ENCODE measurements at regions not wholly inside any gene's neighbourhood (a gene's known extent, or its start where the extent isn't known, plus 50 kb on each side); places are given as distances from the start of the nearest gene placed in this dataset.
"Not testable (repeated sequence)": the region's sequence is repeated elsewhere in the genome, so short reads cannot be mapped to it uniquely, and the experiment has no call there.

DNA sequence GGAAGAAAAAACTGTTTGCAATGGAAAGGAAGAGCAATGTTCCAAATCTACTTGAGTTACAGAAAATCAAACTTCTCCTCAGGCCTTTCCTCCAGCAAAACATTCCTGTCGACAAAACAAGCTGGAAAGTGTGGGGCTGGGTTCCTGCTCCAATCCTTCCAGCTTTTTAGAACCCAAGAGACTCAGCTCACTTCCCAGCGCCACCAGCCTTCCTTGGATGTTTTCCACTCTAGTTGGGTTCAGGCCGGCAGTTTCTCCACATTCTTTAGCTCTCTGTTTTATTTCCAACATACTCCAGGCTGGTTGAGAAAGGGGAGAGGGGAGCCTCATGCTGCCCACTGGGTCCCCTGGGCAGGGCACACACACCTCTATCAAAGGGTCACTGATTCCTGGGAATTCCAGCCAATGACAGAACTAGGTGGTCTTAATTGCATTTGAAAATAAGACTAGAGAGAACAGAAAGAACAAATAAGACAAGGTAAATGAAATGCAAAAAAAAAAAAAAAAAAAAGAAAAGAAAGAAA lies 287.5 kb upstream of the FRG1 start:
- not testable (repeated sequence) for DNase-seq

DNA sequence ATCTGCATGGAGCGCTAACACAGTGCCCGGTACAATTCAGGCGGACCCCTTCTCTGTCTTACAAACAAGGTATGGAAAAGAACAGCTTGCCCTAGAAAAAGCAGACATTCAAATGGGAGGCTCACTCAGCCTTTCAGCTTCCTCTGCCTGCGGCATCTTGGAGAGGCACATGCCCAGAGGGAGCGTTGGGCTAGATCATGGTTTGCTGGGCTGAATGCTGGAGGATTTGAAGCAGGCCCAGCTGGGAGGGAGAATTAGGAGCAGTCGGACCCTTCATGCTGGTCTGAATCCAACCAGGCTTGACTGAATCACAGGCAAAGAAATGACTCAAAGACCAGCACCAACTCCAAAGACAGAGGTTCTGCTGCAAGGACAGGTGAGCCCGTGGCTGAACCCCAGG lies 286.7 kb upstream of the FRG1 start:
- not testable (repeated sequence) for DNase-seq

DNA sequence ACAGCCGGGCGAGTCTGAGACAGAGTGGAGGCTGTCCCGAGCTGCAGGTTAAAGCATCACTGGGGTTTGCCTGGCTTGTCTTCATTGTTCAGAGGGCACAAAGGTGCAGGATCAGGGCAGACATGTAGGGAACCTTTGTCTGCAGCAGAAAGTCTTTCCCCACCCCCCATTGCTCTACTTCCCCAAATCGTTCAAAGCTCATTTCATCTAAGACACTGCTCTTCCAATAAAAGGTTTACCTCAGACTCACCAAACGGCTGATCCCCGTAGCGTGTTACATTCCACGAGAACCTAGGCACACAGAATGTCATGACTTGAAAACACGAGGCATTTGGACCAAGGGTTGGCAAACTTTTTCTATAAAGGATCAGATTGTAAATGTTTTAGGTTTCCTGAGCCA lies 286.3 kb upstream of the FRG1 start:
- not testable (repeated sequence) for DNase-seq

- DNase-seq, result not testable (repeated sequence)
Measured at GRCh38 chr4:189655817-189656216, 284.9 kb upstream of the FRG1 start.

- no peak for DNase-seq
Measured at GRCh38 chr4:189656641-189657040, 284.0 kb upstream of the FRG1 start.

GRCh38 chr4:189658259-189658658 lies 282.4 kb upstream of the FRG1 start:
- DNase-seq, result not testable (repeated sequence)

- DNase-seq, result not testable (repeated sequence)
Measured at GRCh38 chr4:189658831-189659230, 281.8 kb upstream of the FRG1 start.

GRCh38 chr4:189659287-189659686 lies 281.4 kb upstream of the FRG1 start:
- no peak for DNase-seq

- DNase-seq, result no peak
Measured at GRCh38 chr4:189660722-189661360, 279.8 kb upstream of the FRG1 start.

DNA sequence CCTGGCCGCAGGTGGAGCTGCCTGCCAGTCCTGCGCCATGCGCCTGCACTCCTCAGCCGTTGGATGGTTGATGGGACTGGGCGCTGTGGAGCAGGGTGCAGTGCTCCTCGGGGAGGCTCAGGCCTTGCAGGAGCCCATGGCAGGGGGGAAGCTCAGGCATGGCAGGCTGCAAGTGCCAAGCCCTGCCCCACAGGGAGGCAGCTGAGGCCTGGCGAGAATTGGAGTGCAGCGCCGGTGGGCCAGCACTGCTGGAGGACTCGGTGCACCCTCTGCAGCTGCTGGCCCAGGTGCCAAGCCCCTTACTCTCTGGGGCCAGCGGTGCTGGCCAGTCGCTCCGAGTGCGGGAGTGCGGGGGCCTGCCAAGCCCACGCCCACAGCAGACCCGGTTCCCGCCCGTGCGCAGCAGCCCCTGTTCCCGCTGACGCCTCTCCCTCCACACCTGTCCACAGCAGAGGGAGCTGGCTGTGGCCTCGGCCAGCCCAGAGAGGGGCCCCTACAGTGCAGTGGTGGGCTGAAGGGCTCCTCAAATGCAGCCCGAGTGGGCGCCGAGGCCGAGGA lies 275.9 kb upstream of the FRG1 start:
- DNase-seq, result no peak

- DNase-seq, result not testable (repeated sequence)
Measured at GRCh38 chr4:189665712-189666305, 274.9 kb upstream of the FRG1 start.

GRCh38 chr4:189667386-189667785 lies 273.3 kb upstream of the FRG1 start:
- DNase-seq, result not testable (repeated sequence)

DNA sequence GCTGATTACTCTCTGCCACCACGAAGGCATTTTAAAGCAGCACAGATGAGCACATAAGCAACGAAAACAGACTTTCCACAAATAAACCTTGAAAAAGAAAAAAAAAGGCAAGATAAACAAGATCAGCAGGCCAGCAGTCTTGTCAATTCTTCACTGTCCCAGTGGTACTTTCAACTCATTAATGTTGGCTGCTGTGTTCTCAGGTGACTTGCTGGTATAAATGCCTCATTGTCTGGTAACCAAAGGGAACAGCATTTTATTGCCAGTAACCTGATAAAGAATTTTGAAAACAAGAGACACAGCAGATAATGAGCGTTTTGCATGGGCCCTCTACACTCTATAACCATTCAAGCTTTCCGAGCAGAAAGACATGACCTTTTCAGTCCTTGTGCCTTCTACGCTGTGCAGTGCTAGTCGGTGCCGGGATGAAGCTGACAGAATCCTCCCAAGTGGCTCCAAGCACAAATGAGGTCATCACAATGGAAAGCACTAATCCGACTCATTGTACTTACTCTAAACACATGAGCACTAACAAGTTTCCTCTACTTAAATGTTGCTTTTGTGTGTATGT lies 242.9 kb upstream of the FRG1 start:
- not testable (repeated sequence) for DNase-seq

DNA sequence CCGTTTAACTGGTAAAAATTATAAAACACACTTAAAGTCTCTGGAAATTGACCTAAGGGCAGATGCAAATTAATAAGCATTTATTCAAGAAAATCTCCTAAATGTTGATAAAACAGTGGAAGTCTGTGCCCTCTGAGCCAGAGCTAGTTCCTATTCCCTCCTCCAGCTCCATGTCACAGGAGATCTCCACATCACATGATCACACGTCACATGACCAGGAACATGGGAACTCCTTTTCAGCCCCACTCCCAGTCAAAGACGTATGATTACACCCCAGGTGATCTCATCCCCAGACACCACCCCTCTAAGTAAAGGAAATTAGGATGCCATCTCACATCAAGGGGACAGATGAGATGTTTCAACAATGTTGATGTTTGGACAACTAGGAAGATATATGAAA lies 237.7 kb upstream of the FRG1 start:
- not testable (repeated sequence) for DNase-seq

DNA sequence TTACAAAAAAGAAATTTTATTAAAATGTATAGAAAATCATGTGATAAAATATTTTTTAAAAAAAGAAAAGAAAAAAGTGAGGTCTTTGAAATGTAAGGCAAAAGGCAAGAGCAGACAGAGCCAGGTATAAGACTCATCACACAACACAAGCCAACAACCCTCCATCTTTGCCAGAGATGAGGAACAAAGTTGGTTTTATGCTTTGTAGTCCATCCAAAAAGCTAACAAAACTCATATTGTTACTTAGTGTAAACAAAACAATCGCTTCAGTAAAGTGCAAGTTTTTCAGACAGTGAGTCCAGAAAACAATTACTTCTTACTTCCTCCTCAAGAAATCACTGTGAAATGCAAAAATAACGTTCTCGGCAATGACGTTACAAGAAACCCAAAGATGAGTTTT lies 233.9 kb upstream of the FRG1 start:
- DNase-seq, result not testable (repeated sequence)

DNA sequence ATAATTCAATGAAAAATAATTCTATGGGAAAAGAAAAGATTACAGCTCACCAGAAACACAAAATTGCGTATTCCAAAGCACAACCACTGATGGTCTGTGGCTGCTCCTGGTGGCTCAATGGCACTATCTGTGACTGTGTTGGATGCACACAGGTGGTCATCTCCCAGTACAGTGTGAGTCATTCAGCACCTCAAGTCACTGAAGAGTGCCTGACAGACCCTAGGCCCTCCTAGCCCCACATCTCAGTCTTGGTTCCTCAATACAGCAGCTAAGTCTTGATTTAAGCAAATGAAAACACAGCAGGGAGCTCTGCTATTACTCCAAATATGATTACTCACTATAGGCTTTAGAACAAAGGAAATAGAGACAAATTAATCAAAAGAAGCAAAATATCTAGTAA lies 233.4 kb upstream of the FRG1 start:
- DNase-seq, result not testable (repeated sequence)

GRCh38 chr4:189711956-189712355 lies 228.7 kb upstream of the FRG1 start:
- not testable (repeated sequence) for DNase-seq

GRCh38 chr4:189721016-189721993 lies 219.4 kb upstream of the FRG1 start:
- not testable (repeated sequence) for DNase-seq

DNA sequence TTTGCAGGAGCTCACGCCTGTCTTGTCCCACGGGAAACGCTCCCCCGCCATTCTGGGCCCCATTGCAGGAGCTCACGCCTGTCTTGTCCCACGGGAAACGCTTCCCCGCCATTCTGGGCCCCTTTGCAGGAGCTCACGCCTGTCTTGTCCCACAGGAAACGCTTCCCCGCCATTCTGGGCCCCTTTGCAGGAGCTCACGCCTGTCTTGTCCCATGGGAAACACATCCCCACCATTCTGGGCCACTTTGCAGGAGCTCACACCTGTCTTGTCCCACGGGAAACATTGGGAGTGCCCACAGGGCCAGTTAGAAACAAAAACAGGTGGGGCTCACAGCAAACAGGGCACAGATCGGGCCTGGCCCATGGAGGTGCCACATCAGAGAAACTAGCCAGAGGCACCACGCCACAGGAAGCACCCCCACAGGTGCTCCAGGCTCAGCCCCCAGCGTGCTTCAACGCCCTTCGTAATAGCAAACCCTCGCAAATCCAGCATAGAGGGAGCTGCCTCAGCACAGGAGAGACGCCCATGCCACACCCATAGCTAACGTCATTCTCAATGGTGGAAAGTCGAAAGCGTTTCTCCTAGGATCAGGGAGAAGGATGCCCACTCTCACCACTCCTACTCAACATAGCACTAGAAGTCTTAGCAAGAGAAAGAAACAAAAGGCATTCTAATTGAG lies 218.2 kb upstream of the FRG1 start:
- DNase-seq, result not testable (repeated sequence)

DNA sequence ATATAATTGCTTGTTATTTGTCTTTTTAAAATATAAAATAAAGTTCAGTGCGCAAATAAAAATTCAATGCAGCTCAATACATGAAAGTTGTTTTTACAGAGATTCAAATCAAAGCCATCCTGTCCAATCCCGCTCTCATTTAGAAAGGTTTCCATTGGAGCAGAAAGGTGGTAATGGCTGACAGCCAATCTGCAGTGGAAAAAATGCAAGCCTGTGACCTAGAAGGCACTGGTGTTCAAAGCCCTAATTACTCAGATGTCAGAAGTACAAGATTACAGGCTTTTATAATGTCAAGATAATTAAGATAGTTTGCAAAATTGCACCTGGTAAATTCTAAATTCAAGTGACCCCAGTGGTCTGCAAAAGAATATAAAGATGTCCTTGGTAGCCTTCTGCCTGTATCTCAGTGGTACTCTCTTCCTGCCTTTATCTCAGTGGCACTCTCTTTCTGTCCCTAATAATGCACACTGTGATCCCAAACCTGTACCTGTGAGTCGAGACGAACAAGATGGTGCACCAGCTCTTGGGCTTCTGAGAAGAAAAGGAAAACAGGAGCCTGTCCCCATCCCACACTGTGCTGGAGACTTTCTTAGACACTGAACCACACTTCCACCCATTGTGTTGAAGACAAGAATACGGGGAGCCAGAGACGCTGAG lies 212.6 kb upstream of the FRG1 start:
- DNase-seq, result not testable (repeated sequence)

DNA sequence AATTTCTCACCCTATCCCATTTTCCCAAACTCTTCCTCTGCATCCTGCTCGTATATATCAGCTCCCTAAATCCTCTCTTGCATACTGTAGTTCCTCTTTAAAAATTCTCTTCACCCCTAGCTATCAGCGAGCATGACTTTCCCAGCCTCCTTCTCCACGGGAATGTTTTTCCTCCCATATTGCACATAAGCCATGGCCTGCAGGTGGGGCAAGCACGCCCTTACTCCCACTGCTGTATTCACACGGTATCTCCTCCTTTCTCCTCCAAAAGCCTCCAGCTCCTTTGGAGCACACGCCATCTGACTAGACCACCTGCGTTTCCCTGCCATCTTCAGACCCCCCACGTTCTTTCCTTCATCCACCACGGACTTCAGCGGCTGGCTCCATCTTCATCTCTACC lies 208.7 kb upstream of the FRG1 start:
- not testable (repeated sequence) for DNase-seq

Measured in activated T-cell treated with anti-CD3 and anti-CD28 coated beads for 4 hours (primary cell).